RKO (cell line): ENCODE measurements at regions not wholly inside any gene's neighbourhood (a gene's known extent, or its start where the extent isn't known, plus 50 kb on each side); places are given as distances from the start of the nearest gene placed in this dataset.
"Not testable (repeated sequence)": the region's sequence is repeated elsewhere in the genome, so short reads cannot be mapped to it uniquely, and the experiment has no call there.

Experiments used
- DNase-seq: peaks from one replicate; pipeline ENCODE4 v3.0.0-alpha.2; 2016; ENCODE audit warnings: low spot score

DNA sequence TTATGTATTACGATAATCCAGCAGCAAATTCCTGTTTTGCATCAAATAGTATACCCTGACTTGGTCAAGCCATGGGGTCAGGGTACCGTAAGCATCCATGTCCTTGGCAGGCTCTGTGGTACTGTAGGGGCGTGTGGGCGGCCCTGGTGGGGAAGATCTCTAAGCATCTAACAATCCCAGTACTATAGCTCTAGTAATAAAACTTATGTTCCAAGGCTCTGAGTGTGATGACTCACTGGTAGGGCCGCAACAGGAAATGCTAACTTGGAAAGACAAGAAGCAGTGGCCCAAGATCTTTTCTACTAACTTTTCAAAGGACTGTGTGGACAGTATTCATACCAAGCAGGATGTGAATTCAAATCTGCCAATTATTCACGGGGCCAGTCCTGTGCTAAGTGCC lies 63.8 kb downstream of the CLEC18A start:
- DNase-seq, result not testable (repeated sequence)

DNA sequence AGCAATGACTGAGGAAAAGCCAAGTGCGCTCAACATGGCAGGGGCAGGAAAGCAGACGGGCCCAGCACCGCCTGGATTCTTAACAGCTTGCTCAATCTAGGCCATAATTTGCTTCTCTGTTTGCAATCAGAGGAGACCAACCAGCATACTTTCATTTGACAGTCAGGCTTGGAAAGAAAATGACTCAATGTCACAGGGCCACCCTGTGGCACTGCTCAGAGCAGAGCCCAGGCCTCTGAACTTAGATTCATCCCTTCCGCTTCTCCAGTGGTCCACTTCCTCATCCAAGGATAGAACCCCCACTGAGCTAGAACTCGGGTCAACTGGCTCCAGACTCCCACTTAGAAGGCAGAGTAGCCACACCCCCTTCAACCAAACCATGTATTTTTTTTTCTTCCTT lies 65.6 kb downstream of the CLEC18A start:
- not testable (repeated sequence) for DNase-seq

- peak; percentile 49 for DNase-seq
Observed at GRCh38 chr16:70018254-70018653, 67.1 kb downstream of the CLEC18A start.

- DNase-seq, result not testable (repeated sequence)
Observed at GRCh38 chr16:70023207-70023606, 72.1 kb downstream of the CLEC18A start.

DNA sequence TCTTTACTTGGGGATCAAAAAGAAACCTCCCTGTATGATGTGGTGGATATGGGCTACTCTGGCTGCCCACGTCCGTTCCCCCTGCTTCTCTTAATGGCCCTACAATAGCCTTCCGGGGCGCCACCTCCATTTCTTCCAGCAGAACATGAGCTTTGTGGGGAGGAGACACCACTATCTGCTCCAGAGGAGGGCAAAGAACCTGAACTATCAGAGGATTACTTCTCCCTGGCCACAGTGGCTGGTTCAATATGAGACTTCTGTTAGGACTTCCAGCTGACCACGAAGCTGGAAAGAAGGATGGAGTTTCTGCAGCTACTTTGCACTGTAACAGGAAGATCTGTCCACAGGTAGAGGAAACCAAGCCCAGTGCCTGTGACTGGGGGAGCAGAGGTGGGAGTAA lies 72.8 kb downstream of the CLEC18A start:
- DNase-seq, result not testable (repeated sequence)

DNA sequence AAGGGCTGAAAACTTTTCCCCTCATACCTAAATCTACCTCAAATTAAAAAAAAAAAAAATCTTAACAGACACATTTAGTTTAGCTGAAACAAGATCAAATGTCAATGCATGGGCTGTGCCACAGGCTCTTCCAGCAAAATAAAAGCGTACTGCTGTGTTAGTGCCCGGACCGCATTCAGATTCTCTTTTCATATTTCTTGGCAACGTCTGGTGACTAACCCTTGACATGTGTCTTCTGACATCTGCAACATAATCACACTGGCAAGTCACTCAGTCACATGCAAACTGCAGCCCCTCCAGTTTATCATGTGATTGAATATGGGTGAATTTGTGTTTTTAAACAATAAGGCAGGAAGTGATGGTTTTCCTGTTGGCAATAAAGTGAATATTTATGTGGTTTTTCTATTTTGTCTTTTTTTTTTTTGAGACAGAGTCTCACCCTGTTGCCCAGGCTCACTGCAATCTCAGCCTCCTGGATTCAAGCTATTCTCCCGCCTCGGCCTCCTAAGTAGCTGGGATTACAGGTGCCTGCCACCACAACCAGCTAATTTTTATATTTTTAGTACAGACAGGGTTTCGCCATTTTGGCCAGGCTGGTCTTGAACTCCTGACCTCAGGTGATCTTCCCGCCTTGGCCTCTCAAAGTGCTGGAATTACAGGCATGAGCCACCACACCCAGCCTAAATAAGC lies 75.2 kb downstream of the CLEC18A start:
- DNase-seq, result peak; percentile 11

DNA sequence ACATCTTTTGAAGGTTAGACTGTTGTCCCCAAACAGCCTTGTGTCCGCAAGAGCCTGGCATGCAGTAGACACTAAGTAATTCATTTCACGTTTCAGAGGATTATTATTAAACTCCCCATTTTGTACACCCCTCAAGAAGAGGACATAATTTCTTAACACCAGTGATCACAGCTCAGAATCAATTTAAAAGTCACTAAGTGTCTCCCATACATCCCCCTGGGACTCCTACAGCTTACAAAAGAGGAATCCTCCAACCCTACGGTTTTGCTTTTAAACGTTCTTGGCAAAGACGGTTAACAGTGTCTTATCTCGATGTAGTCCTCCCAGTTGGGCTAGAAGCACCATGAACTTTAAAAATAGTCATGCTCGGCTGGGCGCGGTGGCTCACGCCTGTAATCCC lies 81.2 kb upstream of the PDPR start:
- not testable (repeated sequence) for DNase-seq

DNA sequence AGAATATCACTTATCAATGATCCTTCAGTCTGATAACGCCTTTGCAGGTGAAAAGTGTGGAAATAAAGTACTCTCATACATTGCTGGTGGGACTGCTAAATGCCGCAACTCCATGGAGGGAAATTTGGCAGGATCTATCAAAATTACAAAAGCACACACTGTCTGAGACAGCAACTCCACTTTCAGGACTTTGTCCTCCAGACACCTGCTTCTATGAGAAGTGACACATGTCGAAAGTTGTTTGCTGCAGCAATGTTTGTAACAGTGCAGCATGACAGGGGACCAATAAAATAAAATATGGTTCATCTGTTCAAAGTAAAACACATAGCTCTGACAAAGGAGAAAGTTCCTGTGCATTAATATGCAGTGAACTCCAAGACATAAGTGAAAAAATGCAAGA lies 76.2 kb upstream of the PDPR start:
- not testable (repeated sequence) for DNase-seq

GRCh38 chr16:70040554-70040953 lies 73.6 kb upstream of the PDPR start:
- not testable (repeated sequence) for DNase-seq

DNA sequence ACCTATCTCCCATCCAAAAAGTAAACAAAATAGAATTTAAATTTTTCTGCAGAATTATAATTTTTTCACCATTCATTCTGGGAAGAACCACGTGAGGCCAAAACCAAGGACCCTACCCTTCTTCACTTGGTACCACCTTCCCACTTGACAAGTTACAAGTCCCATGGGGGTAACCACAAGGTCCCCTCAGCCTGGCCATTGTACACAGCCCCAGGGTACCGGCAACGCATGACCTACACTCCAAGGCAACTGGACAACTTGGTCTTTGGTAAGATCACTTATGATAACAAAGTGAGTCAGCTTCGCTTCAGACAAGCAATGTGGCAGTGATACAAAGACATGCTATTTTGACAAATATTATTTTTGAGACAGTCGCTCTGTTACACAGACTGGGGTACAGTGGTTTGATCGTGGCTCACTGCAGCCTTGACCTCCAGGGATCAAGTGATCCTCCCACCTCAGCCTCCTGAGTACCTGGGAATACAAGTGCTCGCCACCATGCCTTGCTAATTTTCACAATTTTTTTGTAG lies 70.5 kb upstream of the PDPR start:
- not testable (repeated sequence) for DNase-seq

- DNase-seq, result not testable (repeated sequence)
Observed at GRCh38 chr16:70046560-70046959, 67.6 kb upstream of the PDPR start.

DNA sequence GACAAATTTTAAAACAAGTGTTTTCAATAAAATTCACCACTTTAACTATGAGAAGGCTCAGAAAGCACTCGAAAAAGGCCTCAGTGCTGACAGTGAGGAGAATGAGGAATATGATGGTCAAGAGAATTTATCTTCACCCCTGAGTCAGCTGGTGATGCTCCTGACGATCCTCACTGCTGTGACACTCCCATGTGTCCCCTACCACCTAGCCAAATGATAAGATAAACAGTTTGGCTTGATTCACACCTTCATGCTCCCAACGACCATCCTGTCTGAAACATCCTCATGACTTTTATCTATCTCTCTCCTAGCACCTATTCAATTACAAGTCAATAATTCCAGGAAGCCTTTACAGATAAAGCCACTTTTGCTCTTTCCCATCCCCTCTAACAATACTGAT lies 66.0 kb upstream of the PDPR start:
- not testable (repeated sequence) for DNase-seq

GRCh38 chr16:70058056-70058455 lies 56.1 kb upstream of the PDPR start:
- DNase-seq, result not testable (repeated sequence)

DNA sequence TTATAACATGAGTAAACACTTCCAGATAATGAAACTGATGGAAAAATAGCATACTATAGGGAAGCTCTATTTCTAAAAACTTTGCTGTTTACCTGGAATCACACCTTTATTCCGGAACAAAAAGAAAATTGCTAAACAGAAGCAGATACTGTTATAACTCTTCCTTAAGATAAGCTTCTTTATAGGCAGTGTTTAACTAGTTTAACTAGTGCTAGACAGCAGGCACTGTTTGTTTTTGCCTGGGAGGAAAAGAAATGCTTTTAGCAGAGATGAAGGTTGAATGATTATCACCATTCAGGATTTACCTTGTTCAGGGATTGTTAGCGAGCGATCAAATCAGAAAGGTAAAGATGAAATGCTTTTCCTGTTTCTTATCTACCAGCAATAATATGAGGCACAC lies 54.7 kb upstream of the PDPR start:
- DNase-seq, result not testable (repeated sequence)

DNA sequence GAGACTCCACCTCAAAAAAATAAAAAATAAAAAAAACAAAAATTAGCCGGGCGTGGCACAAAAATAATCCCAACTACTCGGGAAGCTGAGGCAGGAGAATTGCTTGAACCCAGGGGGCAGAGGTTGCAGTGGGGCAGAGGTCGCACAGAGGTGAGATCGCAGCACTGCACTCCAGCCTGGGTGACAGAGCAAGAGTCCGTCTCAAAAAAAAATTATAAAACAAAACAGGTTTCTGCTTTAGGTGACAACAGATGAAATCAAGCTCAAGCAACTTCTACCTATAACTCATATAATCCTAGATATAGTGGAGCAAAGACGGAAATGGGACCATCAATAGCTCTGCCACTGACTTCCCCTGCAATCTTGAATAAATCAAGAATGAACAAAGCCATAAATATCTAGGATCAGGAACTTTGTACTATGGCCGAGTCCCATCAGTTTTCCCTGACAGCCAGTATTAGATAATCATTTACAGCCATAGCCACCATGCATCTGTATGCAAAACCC lies 53.6 kb upstream of the PDPR start:
- not testable (repeated sequence) for DNase-seq

DNA sequence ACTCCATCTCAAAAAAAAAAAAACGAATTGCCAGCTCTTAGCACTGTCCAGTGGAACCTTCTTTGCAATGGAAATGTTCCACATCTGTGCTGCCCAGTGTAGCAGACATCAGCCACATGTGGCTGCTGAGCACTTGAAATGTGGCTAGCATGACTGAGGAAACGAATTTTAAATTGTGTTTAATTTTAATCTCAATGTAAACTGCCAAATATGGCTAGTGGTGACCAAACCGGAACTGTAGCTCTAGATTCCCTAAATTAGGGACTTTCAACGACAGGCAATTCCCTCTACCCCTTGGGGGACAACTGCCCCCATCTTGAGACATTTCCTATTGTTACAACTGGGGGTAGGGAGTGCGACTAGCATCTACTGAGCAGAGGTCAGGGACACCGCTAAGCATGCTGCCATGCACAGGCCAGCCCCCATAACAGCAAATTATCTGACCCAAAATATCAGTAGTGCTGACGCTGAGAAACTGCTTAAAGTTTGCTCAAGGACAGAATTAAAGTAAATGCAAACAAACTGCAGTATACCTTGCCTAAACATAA lies 52.4 kb upstream of the PDPR start:
- DNase-seq, result not testable (repeated sequence)

- DNase-seq, result not testable (repeated sequence)
Observed at GRCh38 chr16:70062947-70063346, 51.2 kb upstream of the PDPR start.
